HepG2 (cell line): ENCODE measurements at regions not wholly inside any gene's neighbourhood (a gene's known extent, or its start where the extent isn't known, plus 50 kb on each side); places are given as distances from the start of the nearest gene placed in this dataset.

Source experiments
- ATAC-seq: fragments of 200-7000 bp; cut with Tn5 transposase; 3 replicates; pipeline ENCODE4 v1.9.1; 2020; ENCODE audit warnings: mild to moderate bottlenecking, moderate library complexity
- BruUV-seq: library from RNA; stranded (reverse); fragments of 400-500 nt; replicated peaks from 2 replicates; lab custom pipeline; 2021; lab: Mats Ljungman, UMichigan
- CTCF ChIA-PET: fragments of 300-600 bp; formaldehyde crosslinking; extraction: SDS; loops from one replicate; lab custom pipeline; 2021; ENCODE audit warnings: low total read pairs, inconsistent platforms, low intra/inter-chr PET ratio; lab: Yijun Ruan, JAX
- POLR2A ChIA-PET: fragments of 350-600 bp; sonication (Branson Sonifier 250); formaldehyde crosslinking; loops from one replicate; lab custom pipeline; 2020; ENCODE audit warnings: antibody characterized with exemption, inconsistent platforms; lab: Yijun Ruan, JAX
- DNase-seq: peaks from one replicate; pipeline ENCODE4 v3.0.0-alpha.2; 2015; ENCODE audit warnings: low spot score
- FAIRE-seq: peaks from 3 replicates; lab custom pipeline; 2011; peaks lifted over from hg19 to GRCh38; lab: Jason Lieb, UNC
- H2AFZ ChIP-seq: one replicate; pipeline ENCODE4 v1.6.1; 2011; ENCODE audit warnings: low read length, inconsistent platforms
- H3K27ac ChIP-seq: fragments of 300-600 bp; 3 replicates; pipeline ENCODE4 v1.8.0; 2011; ENCODE audit warnings: mixed run types, mild to moderate bottlenecking, mixed read lengths, low read length, inconsistent platforms; ENCODE audit not compliant: insufficient read depth; ENCODE audit errors: extremely low read length
- H3K27me3 ChIP-seq, 2 experiments: fragments of 200-600 bp in 1 of 2; 2 replicates in 1 of 2; 3 replicates in 1 of 2; pipeline versions ENCODE4 v1.6.0 to v1.8.0; 2011; ENCODE audit warnings: low read length in 2 of 2, mild to moderate bottlenecking in 2 of 2, moderate library complexity in 2 of 2, inconsistent platforms in 1 of 2; ENCODE audit not compliant: insufficient read depth in 2 of 2, control insufficient read depth in 1 of 2
- H3K36me3 ChIP-seq, 2 experiments: fragments of 200-600 bp in 1 of 2; replicated peaks in 1 of 2; 2 replicates in 1 of 2; 3 replicates in 1 of 2; pipeline versions ENCODE4 v1.5.1 to v1.8.0; 2011; ENCODE audit warnings: low read length in 2 of 2, inconsistent platforms in 1 of 2; ENCODE audit not compliant: insufficient read depth in 2 of 2, control insufficient read depth in 1 of 2
- H3K4me1 ChIP-seq: 2 replicates; pipeline ENCODE4 v1.5.1; 2012; ENCODE audit warnings: low read length, inconsistent platforms; ENCODE audit not compliant: insufficient read depth
- H3K4me2 ChIP-seq: 2 replicates; pipeline ENCODE4 v1.6.0; 2011; ENCODE audit warnings: low read depth, low read length, inconsistent platforms
- H3K4me3 ChIP-seq, 3 experiments: fragments of 200-600 bp in 1 of 3; sonication (generic), shearing (Covaris generic) in 1 of 3; replicated peaks in 1 of 3; 2 replicates each; pipeline ENCODE4 v1.5.1; 2011 to 2016; ENCODE audit warnings: low read length in 3 of 3, inconsistent platforms in 2 of 3, low read depth in 2 of 3, mild to moderate bottlenecking in 2 of 3, control low read depth in 1 of 3, mixed read lengths in 1 of 3; ENCODE audit not compliant: insufficient read depth in 1 of 3
- H3K79me2 ChIP-seq: one replicate; pipeline ENCODE4 v1.6.1; 2011; ENCODE audit warnings: low read length, inconsistent platforms; ENCODE audit not compliant: insufficient read depth
- H3K9ac ChIP-seq: 2 replicates; pipeline ENCODE4 v1.6.0; 2011; ENCODE audit warnings: mild to moderate bottlenecking, low read depth, low read length, inconsistent platforms; ENCODE audit not compliant: insufficient read depth
- H3K9me3 ChIP-seq: 2 replicates; pipeline ENCODE4 v1.5.1; 2012; ENCODE audit warnings: mild to moderate bottlenecking, low read length
- H4K20me1 ChIP-seq: 2 replicates; pipeline ENCODE4 v1.6.0; 2011; ENCODE audit warnings: inconsistent platforms, mild to moderate bottlenecking, low read length, moderate library complexity; ENCODE audit not compliant: insufficient read depth
- DR1 ChIP-seq: sonication (generic); formaldehyde crosslinking; IDR thresholded peaks from 2 replicates; pipeline ENCODE4 v1.8.0; 2021; ENCODE audit warnings: mild to moderate bottlenecking, missing genetic modification reagents, inconsistent platforms
- EZH2 ChIP-seq: conservative IDR thresholded peaks from 2 replicates; pipeline ENCODE4 v1.6.1; 2012; ENCODE audit warnings: mild to moderate bottlenecking, low read depth, low read length, moderate library complexity
- MED8 ChIP-seq: sonication (generic); formaldehyde crosslinking; IDR thresholded peaks from 2 replicates; pipeline ENCODE4 v1.8.1; 2023; ENCODE audit warnings: mild to moderate bottlenecking, missing genetic modification reagents; ENCODE audit not compliant: insufficient replicate concordance
- RORA ChIP-seq: sonication (generic); formaldehyde crosslinking; IDR thresholded peaks from 2 replicates; pipeline ENCODE4 v1.5.0; 2020; ENCODE audit warnings: mild to moderate bottlenecking, missing genetic modification reagents, moderate library complexity
- SALL1 ChIP-seq: sonication (generic); formaldehyde crosslinking; IDR thresholded peaks from 2 replicates; pipeline ENCODE4 v1.8.0; 2022; ENCODE audit warnings: mild to moderate bottlenecking, missing genetic modification reagents
- SAP130 ChIP-seq: IDR thresholded peaks from 2 replicates; pipeline ENCODE4 v1.6.1; 2016; ENCODE audit warnings: low read depth
- SNAI1 ChIP-seq: sonication (generic); formaldehyde crosslinking; IDR thresholded peaks from 2 replicates; pipeline ENCODE4 v1.5.0; 2020; ENCODE audit warnings: mild to moderate bottlenecking, missing genetic modification reagents, borderline replicate concordance
- SNAPC2 ChIP-seq: sonication (generic); formaldehyde crosslinking; IDR thresholded peaks from 2 replicates; pipeline ENCODE4 v1.8.1; 2022; ENCODE audit warnings: mild to moderate bottlenecking, missing genetic modification reagents
- SOX6 ChIP-seq, 2 experiments: fragments of 450-650 bp in 1 of 2; sonication (generic) in 1 of 2; formaldehyde crosslinking in 1 of 2; IDR thresholded peaks; 2 replicates each; pipeline versions ENCODE4 v1.4.0 to v1.6.1; 2017 to 2020; ENCODE audit warnings: antibody characterized with exemption in 1 of 2, mild to moderate bottlenecking in 1 of 2, missing genetic modification reagents in 1 of 2
- SP4 ChIP-seq: sonication (generic); formaldehyde crosslinking; IDR thresholded peaks from 2 replicates; pipeline ENCODE4 v1.8.1; 2023; ENCODE audit warnings: mild to moderate bottlenecking, missing genetic modification reagents
- TCF7 ChIP-seq: sonication (generic); IDR thresholded peaks from 2 replicates; pipeline ENCODE4 v1.6.1; 2016; ENCODE audit warnings: antibody characterized with exemption, low read depth
- TCF7L2 ChIP-seq: IDR thresholded peaks from 2 replicates; pipeline ENCODE4 v1.6.1; 2011; ENCODE audit warnings: mild to moderate bottlenecking, low read depth, low read length, moderate library complexity
- ZNF160 ChIP-seq: sonication (generic); formaldehyde crosslinking; IDR thresholded peaks from 2 replicates; pipeline ENCODE4 v1.8.0; 2022; ENCODE audit warnings: mild to moderate bottlenecking, inconsistent platforms, missing genetic modification reagents
- ZNF510 ChIP-seq: sonication (generic); formaldehyde crosslinking; IDR thresholded peaks from 2 replicates; pipeline ENCODE4 v1.4.0; 2020; ENCODE audit warnings: low read depth, mild to moderate bottlenecking, missing genetic modification reagents
- ZNF530 ChIP-seq: sonication (generic); formaldehyde crosslinking; IDR thresholded peaks from 2 replicates; pipeline ENCODE4 v1.5.0; 2020; ENCODE audit warnings: low read depth, mild to moderate bottlenecking, missing genetic modification reagents
- WGBS: methylation state at CpG from one replicate; pipeline ENCODE4 v1.1.6; 2017; ENCODE audit warnings: low lambda C conversion rate; 5-methylcytosine and 5-hydroxymethylcytosine counted together
- in situ Hi-C: cut with HindIII; loops from 2 replicates; pipeline ENCODE4 v1.10.0; 2017; ENCODE audit warnings: low pct_unique_long_range_greater_than_20kb; ENCODE audit not compliant: extremely low pct_ligation_motif_present
- intact Hi-C: fragments of 100-400 bp; cut with micrococcal nuclease; formaldehyde crosslinking; loops from one replicate; pipeline ENCODE4 v1.10.0; 2022; ENCODE audit not compliant: unreplicated experiment
- TF ChIP-seq, protein P1 (sequence below): IDR thresholded peaks from 2 replicates; pipeline ENCODE4 v1.6.1; 2016; ENCODE audit warnings: mild to moderate bottlenecking, missing biosample characterization, missing genetic modification reagents
- TF ChIP-seq, protein P2 (sequence below): IDR thresholded peaks from 2 replicates; pipeline ENCODE4 v1.6.1; 2018; ENCODE audit warnings: missing genetic modification reagents, mild to moderate bottlenecking, missing compliant biosample characterization

DNA sequence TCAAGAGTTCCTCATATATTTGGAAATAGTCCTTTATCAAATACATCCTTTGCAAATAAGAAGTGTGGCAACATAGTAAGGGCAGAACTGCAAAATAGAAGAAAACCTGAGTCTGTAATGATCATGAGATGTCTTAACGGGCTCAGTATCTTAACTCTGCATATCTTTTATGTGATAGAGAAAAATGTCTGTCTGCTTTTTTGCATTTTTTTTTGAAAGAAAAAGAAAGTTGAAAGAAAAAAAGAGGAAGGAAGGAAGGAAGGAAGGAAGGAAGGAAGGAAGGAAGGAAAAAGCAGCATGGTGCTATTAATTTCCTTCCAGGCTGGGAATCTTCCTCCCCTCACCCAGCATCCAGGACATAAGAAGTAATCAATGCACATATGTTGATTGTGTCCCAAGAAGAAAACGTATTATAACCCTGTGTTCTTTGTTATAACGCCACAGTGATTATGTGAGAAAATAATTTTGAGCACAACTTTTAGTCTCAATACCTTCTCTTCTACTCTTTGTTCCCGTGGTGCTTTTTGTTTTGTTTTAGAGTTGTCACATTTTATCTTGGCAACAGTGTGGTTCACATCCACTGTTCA is 58.7 kb upstream of the PCSK2 start:
- BruUV-seq: no TSS peak
- Histone ChIP-seq H3K9ac (no peak overlapping the region), H3K27ac (no peak overlapping the region)
- POLR2A ChIA-PET: no interaction called here
- TF ChIP-seq RORA (CRISPR knock-in tag): no peak
- TF ChIP-seq DR1 (CRISPR knock-in tag): no peak
- TF ChIP-seq, protein P1, sequence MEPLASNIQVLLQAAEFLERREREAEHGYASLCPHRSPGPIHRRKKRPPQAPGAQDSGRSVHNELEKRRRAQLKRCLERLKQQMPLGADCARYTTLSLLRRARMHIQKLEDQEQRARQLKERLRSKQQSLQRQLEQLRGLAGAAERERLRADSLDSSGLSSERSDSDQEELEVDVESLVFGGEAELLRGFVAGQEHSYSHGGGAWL (CRISPR knock-in tag): no peak
- TF ChIP-seq, protein P2, sequence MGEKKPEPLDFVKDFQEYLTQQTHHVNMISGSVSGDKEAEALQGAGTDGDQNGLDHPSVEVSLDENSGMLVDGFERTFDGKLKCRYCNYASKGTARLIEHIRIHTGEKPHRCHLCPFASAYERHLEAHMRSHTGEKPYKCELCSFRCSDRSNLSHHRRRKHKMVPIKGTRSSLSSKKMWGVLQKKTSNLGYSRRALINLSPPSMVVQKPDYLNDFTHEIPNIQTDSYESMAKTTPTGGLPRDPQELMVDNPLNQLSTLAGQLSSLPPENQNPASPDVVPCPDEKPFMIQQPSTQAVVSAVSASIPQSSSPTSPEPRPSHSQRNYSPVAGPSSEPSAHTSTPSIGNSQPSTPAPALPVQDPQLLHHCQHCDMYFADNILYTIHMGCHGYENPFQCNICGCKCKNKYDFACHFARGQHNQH (CRISPR knock-in tag): no peak
- no peak for TF ChIP-seq SP4
- TF ChIP-seq, all 625 proteins: peak for 0
- no peak for ATAC-seq
- H3K4me1 ChIP-seq: peaks cover 10% of the 10 kb centered on the region; the same call in 1 of the 2 replicates
- intact Hi-C loops: no loop called here
- in situ Hi-C loops: no loop called here
- no peak overlapping the region for H2AFZ ChIP-seq
- 4% methylated on average over 4 of the region's 4 CpGs for WGBS
- H3K4me3 ChIP-seq: no peak overlapping the region
- DNase-seq: no peak
- CTCF ChIA-PET: no interaction called here
- H4K20me1 ChIP-seq: no peaks in the 10 kb centered on the region
- H3K9me3 ChIP-seq: no peaks in the 10 kb centered on the region
- H3K36me3 ChIP-seq: no peaks in the 10 kb centered on the region
- no peak for FAIRE-seq
- no peak overlapping the region for H3K4me2 ChIP-seq
- peaks cover 0 to 12% of the 10 kb centered on the region in 2 experiments; a peak in 1 of 5 replicates for H3K27me3 ChIP-seq
- H3K79me2 ChIP-seq: no peaks in the 10 kb centered on the region

GRCh38 chr20:17169585-17170136 is 57.2 kb upstream of the PCSK2 start:
- Histone ChIP-seq H4K20me1 (no peaks in the 10 kb centered on the region), H3K79me2 (no peaks in the 10 kb centered on the region), H3K36me3 (no peaks in the 10 kb centered on the region), H3K4me1 (peaks cover 10% of the 10 kb centered on the region; the same call in 1 of the 2 replicates), H3K27me3 (peaks cover 0 to 12% of the 10 kb centered on the region in 2 experiments; a peak in 1 of 5 replicates), H3K9ac (no peak overlapping the region), H3K27ac (no peak overlapping the region), H3K9me3 (no peaks in the 10 kb centered on the region), H2AFZ (no peak overlapping the region), H3K4me2 (no peak overlapping the region), H3K4me3 (no peak overlapping the region)
- WGBS: 3% methylated on average over 5 of the region's 5 CpGs
- ATAC-seq: peak; percentile 85
- CTCF ChIA-PET: no interaction called here
- no TSS peak for BruUV-seq
- in situ Hi-C loops: no loop called here
- peak; percentile 25 for DNase-seq
- POLR2A ChIA-PET: no interaction called here
- FAIRE-seq: no peak
- intact Hi-C loops: no loop called here
- TF ChIP-seq MED8 (CRISPR knock-in tag) (no peak), TCF7L2 (no peak), ZNF530 (no peak), SALL1 (CRISPR knock-in tag) (peak; percentile 86), SAP130 (peak; percentile 48), ZNF510 (CRISPR knock-in tag) (no peak), SNAPC2 (no peak), TCF7 (peak; percentile 54; the same call in 1 of the 2 replicates), SOX6 (IDR thresholded peaks at IDR 0.05) (no peak), SOX6 (CRISPR knock-in tag; IDR thresholded peaks at IDR 0.05) (peak; percentile 71), ZNF160 (no peak), SNAI1 (no peak), EZH2 (no peak)
